Suprapubic skin (tissue), 4 donors: ENCODE measurements at regions not wholly inside any gene's neighbourhood (a gene's known extent, or its start where the extent isn't known, plus 50 kb on each side); places are given as distances from the start of the nearest gene placed in this dataset.

Experiments
- DNase-seq, 2 donors: peaks; one replicate each; pipeline ENCODE4 v3.0.0-alpha.2; 2019; ENCODE audit warnings: low spot score in 2 of 2
- H3K27ac ChIP-seq: fragments of 200-600 bp; sonication (generic); one replicate; pipeline ENCODE4 v1.5.1; 2019
- H3K27me3 ChIP-seq: fragments of 200-600 bp; sonication (generic); one replicate; pipeline ENCODE4 v1.5.1; 2019
- H3K36me3 ChIP-seq: fragments of 200-600 bp; sonication (generic); one replicate; pipeline ENCODE4 v1.5.1; 2019
- H3K4me1 ChIP-seq: fragments of 200-600 bp; sonication (generic); one replicate; pipeline ENCODE4 v1.5.1; 2019
- H3K4me3 ChIP-seq: fragments of 200-600 bp; sonication (generic); one replicate; pipeline ENCODE4 v1.5.1; 2019; ENCODE audit warnings: mild to moderate bottlenecking
- H3K9me3 ChIP-seq: fragments of 200-600 bp; sonication (generic); one replicate; pipeline ENCODE4 v1.5.1; 2019
- CTCF ChIP-seq, 2 donors: fragments of 200-600 bp in 1 of 2; fragments of 450-650 bp in 1 of 2; sonication (generic) in 1 of 2; IDR thresholded peaks; one replicate each; pipeline ENCODE4 v1.5.1; 2016 to 2019; ENCODE audit warnings: antibody characterized with exemption in 2 of 2, mild to moderate bottlenecking in 1 of 2, moderate library complexity in 1 of 2
- EP300 ChIP-seq: sonication (generic); formaldehyde crosslinking; IDR thresholded peaks from one replicate; pipeline ENCODE4 v1.6.1; 2017; ENCODE audit warnings: antibody characterized with exemption
- POLR2A ChIP-seq, 2 donors: fragments of 450-650 bp; IDR thresholded peaks; one replicate each; pipeline ENCODE4 v1.6.1; 2017; ENCODE audit warnings: antibody characterized with exemption in 2 of 2, mild to moderate bottlenecking in 2 of 2, moderate library complexity in 2 of 2
- POLR2AphosphoS5 ChIP-seq, 3 donors: sonication (generic); formaldehyde crosslinking; IDR thresholded peaks; one replicate each; pipeline ENCODE4 v1.6.1; 2017; ENCODE audit warnings: antibody characterized with exemption in 3 of 3
- WGBS: methylation state at CpG from one replicate; pipeline ENCODE4 v1.1.5; 2018; 5-methylcytosine and 5-hydroxymethylcytosine counted together

- DNase-seq, result no peak
- TF ChIP-seq EP300 (no peak), POLR2AphosphoS5 (IDR thresholded peaks at IDR 0.05) (no peak), POLR2A (IDR thresholded peaks at IDR 0.05) (no peak), CTCF (IDR thresholded peaks at IDR 0.05) (no peak)
- H3K27ac ChIP-seq, result no peak overlapping the region
- H3K36me3 ChIP-seq, result no peaks in the 10 kb centered on the region
- no peaks in the 10 kb centered on the region for H3K9me3 ChIP-seq
- WGBS, result 64% methylated on average over 8 of the region's 8 CpGs
- no peaks in the 10 kb centered on the region for H3K4me1 ChIP-seq
- no peaks in the 10 kb centered on the region for H3K27me3 ChIP-seq
- H3K4me3 ChIP-seq, result no peak overlapping the region
Measured at GRCh38 chr10:7100032-7100702, 310.7 kb downstream of the SFMBT2 start.

- TF ChIP-seq POLR2A (IDR thresholded peaks at IDR 0.05), result no peak
- TF ChIP-seq EP300, result no peak
- TF ChIP-seq POLR2AphosphoS5 (IDR thresholded peaks at IDR 0.05), result no peak
- TF ChIP-seq CTCF (IDR thresholded peaks at IDR 0.05), result no peak
- H3K4me3 ChIP-seq, result no peak overlapping the region
- H3K9me3 ChIP-seq, result no peaks in the 10 kb centered on the region
- no peaks in the 10 kb centered on the region for H3K4me1 ChIP-seq
- WGBS, result 89% methylated on average over 3 of the region's 3 CpGs
- H3K27ac ChIP-seq, result no peak overlapping the region
- DNase-seq, result no peak
- no peaks in the 10 kb centered on the region for H3K27me3 ChIP-seq
- H3K36me3 ChIP-seq, result no peaks in the 10 kb centered on the region
Measured at GRCh38 chr10:7098160-7098762, 312.6 kb downstream of the SFMBT2 start.

DNA sequence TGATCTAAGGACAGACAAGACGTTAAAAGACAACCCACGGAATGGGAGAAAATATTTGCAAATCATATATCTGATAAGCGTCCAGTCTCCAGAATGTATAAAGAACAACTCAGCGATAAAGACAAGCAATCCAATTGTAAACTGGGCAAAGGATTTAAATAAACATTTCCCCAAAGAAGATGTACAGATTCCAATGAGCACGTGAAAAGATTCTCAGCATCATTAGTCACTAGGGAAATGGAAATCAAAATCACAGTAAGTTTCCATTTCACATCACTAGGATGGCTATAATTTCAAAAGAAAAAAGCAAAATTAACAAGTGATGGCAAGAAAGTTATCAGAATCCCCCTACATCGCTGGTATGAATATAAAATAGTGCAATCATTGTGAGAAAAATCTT, 316.1 kb downstream of the SFMBT2 start:
- no peak overlapping the region for H3K4me3 ChIP-seq
- no peaks in the 10 kb centered on the region for H3K27me3 ChIP-seq
- H3K36me3 ChIP-seq, result no peaks in the 10 kb centered on the region
- WGBS, result 73% methylated on average over 6 of the region's 6 CpGs
- no peak overlapping the region for H3K27ac ChIP-seq
- DNase-seq, result no peak
- no peaks in the 10 kb centered on the region for H3K9me3 ChIP-seq
- no peaks in the 10 kb centered on the region for H3K4me1 ChIP-seq
- TF ChIP-seq POLR2AphosphoS5 (IDR thresholded peaks at IDR 0.05) (no peak), CTCF (IDR thresholded peaks at IDR 0.05) (no peak), EP300 (no peak), POLR2A (IDR thresholded peaks at IDR 0.05) (no peak)

GRCh38 chr10:7093368-7093767, 317.5 kb downstream of the SFMBT2 start:
- H3K27me3 ChIP-seq, result no peaks in the 10 kb centered on the region
- H3K4me3 ChIP-seq, result no peak overlapping the region
- no peaks in the 10 kb centered on the region for H3K9me3 ChIP-seq
- H3K36me3 ChIP-seq, result no peaks in the 10 kb centered on the region
- no peaks in the 10 kb centered on the region for H3K4me1 ChIP-seq
- TF ChIP-seq POLR2AphosphoS5 (IDR thresholded peaks at IDR 0.05) (no peak), CTCF (IDR thresholded peaks at IDR 0.05) (no peak), POLR2A (IDR thresholded peaks at IDR 0.05) (no peak), EP300 (no peak)
- DNase-seq, result no peak
- WGBS, result 97% methylated on average over 5 of the region's 5 CpGs
- no peak overlapping the region for H3K27ac ChIP-seq

DNA sequence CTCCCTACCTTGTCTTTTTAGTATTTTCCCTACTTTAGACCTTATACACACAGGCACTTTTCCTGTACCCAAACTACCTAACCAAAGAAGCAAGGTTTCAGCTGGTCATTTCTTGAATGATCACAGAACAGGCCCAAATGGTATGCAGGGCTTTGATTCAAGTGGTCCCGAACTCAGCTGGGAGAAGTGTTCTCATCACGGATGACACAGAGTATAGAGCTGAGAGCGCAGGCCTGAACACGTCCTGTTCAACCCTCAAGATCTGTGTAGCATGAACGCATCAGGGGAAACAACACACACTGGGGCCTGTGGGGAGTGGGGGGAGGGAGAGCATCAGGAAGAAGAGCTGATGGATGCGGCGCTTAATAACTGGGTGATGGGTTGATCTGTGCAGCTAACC, 318.2 kb downstream of the SFMBT2 start:
- DNase-seq, result no peak
- no peaks in the 10 kb centered on the region for H3K27me3 ChIP-seq
- no peaks in the 10 kb centered on the region for H3K36me3 ChIP-seq
- H3K4me1 ChIP-seq, result no peaks in the 10 kb centered on the region
- WGBS, result 83% methylated on average over 7 of the region's 7 CpGs
- TF ChIP-seq CTCF (IDR thresholded peaks at IDR 0.05), result no peak
- TF ChIP-seq POLR2A (IDR thresholded peaks at IDR 0.05), result no peak
- no peak for TF ChIP-seq EP300
- no peak for TF ChIP-seq POLR2AphosphoS5 (IDR thresholded peaks at IDR 0.05)
- no peak overlapping the region for H3K4me3 ChIP-seq
- H3K27ac ChIP-seq, result no peak overlapping the region
- no peaks in the 10 kb centered on the region for H3K9me3 ChIP-seq
